HG03342 (cell line): ENCODE measurements at regions not wholly inside any gene's neighbourhood (a gene's known extent, or its start where the extent isn't known, plus 50 kb on each side); places are given as distances from the start of the nearest gene placed in this dataset.

Experiments
- ATAC-seq: cut with Tn5 transposase; IDR thresholded peaks from one replicate; pipeline ENCODE4 v1.9.1; 2021; ENCODE audit warnings: mild to moderate bottlenecking, moderate library complexity; ENCODE audit not compliant: unreplicated experiment

DNA sequence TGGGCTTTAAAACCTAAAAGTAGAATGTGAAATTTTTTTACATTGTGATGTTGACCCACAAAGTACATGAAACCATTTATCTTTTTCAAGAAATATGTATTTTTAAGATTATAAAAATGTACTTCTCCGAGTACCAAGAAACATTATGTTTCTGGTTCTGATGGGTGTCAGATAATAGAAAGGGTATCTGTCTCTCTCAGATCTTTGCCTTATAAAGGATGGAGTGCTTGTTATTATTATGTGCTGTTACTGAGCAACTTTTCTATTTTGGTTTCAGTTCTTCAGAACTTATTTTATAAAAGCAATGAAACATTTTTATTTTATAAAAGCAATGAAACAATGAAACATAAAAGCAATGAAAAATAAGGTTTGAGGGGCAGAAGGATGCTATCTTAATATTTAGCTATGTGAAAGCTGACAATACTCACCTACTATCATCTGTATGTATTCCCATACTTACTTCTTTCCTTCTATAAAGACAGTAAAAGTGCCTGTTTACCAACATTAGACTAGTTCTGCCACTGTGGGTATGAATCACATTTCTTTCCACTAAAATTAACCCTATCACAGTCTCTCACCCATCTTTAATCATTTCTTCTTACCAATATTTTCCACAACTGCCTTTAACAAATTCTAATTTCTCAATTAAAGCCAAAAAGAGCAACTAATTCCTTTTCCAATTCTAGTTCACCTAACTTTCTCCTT lies 540.7 kb upstream of the KCNMB2 start:
- ATAC-seq: no peak

DNA sequence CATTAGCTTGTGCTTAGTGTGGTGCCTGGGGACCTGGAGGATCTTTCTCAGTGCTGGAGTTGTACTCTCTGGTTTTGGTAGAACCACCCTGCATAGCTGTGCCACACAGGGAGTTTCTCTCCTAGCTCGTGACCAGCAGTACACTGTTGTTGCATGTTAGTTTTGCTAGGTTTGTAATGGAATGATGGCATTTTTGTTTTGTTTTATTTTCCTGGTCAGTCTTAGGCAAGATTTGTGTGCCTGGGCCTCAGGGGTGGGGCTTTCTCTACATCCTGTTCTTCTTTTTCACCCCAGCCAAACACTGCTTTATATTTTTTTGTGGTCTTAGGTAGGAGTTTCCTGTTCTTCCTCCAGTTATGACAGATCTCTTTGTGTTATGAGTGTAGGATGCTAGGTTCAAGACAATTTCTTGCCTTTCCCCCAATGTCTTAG lies 534.5 kb upstream of the KCNMB2 start:
- peak; percentile 84 for ATAC-seq

DNA sequence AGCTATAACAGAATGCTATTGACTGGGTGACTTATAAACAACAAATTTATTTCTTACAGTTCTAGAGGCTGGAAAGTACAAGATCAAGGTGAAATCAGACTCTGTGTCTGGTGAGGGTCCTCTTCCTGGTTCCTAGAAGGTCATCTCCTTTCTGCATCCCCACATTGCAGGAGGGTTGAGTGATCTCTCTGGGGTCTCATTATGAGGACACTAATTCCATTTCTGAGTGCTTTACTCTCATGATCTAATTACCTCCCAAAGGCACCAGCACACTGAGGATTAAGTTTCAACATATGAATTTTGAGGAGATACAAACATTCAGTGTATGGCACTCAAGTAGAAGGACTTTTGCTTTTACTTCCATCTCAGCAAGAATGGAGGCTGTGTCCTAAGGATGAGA lies 534.1 kb upstream of the KCNMB2 start:
- ATAC-seq: no peak

DNA sequence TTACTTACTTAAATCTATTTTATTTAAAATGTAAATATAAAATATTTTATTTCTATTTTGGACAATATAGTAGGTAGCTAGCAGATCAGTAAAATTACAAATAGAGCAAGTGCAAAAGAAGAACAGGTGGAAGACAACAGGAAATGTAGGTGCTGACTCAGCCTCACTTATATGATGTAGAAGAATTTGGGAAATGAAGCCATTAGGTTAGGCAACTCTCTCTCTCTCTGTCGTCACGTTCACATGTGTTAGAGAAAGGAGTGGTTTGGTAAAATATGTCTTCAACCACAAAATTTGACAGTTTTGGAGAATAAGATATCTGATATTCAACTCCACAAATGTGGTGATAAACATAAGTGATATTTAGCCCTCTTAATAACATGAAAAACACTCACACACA lies 532.5 kb upstream of the KCNMB2 start:
- no peak for ATAC-seq

DNA sequence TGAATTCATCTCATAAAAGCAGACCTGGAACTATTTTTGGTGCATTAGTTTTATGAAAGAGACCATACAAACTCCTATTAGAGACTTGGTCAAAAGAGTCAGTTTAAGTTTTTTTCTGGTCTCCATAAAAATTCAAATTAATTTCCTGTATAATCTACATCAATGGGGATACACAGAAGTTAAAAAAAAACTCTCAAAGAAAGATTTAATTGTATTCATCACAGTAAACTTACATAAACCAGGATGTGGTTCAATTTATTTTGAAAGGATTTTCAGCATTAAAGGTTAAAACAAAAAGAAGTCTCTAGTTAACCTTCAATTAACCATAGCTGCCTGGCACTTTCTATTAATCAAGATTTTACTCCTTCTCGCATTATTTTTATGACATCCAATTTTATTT lies 530.3 kb upstream of the KCNMB2 start:
- ATAC-seq: no peak

DNA sequence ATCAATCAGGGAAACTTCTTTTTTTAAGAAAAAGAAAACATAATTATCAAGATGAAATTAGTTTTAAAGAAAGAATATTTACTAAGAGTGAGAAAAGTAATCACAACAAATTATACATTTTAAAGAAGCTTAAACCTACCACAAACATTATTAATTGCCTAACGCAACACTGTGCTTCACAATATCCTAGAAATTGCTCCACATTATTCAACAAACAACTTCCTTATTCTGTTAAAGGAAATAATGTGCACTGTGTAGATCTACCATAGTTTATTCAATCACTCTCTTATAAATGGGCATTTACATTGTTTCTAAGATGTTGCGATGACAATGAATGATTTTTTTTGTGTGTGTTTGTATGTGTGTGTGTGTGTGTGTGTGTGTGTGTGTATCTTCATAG lies 525.9 kb upstream of the KCNMB2 start:
- ATAC-seq: no peak

DNA sequence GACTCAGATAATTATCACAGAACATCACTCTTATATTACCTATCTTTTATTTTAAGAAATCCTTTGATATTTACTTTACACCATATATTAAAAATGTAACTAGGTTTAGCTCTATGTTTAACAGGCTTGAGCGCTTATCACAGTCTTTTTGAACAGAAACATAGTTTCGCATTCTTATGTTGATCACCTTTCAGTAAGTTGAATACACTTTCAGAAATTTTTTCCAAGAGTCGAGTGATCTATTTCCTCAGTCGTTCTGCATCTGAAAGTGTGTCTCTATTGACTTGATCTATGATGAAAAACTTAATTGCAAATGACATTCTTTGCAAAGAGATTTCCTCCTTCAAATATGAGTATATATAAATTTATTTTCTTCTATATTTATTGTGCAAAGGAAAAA lies 516.6 kb upstream of the KCNMB2 start:
- ATAC-seq: no peak

DNA sequence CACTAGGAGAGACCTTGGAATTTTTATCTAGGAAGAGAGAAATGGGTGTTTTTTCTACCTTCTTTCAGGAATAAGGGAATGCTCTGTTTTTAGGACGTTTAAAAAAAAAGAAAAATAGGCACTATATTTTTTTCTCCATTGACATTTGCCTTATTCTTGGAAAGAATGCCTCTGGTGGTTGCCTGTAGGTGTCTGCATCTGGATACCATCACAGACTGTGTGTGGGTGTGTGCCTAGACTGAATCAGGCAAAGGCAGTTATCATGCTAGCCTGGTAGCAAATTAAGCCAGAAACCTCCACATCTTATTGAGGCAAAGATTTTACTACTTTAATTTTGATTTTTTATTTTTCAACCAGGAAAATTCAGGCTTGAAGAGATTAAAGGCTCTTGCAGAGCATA lies 513.6 kb upstream of the KCNMB2 start:
- no peak for ATAC-seq

DNA sequence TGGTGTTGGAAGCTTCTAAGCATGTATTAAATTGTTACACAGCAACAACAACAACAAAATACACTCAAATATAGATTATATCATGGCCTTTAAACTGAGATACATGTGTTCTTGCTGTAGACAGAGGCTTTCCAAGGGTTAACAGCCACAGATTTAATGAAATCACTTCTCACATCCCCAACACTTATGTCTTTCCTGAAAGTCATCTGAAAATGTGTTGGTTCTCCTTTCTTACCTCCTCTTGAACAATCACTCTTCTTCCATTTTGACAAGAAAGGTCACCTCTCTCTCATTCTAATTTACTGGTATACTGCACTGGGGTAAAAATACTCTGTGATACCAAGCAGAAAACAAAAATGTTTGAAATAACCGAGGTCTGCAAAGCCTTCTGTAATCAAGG lies 507.3 kb upstream of the KCNMB2 start:
- no peak for ATAC-seq

DNA sequence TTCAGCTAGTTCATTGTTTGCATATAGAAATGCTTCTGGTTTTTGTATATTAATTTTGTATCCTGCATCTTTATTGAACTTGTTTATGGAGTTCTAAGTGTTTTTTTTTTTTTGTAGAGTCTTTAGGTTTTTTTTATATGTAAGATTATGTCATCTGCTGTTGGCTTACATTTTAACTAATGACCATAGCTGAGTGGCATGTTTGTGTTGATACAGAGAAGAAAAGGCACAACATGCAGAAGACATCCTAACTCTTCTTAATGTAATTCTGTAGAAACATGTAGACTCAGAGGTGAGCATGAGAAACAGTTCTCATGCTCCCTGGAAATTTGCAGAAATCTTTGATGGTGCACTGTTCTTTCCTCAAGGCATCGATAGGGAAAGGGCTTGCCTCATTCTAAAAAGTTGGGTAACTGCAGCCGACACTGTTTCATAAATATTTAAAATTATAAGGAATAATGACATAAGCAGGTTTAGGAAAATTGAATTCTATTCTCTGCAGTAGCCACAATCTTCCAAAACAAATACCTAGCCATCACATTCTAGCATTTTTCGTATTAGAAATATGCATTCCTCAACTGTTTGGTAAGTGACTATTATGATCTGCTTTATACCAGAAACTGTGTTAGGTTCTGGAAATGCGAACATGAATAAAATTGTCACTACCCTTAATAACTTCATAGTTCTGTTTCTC lies 499.6 kb upstream of the KCNMB2 start:
- no peak for ATAC-seq

DNA sequence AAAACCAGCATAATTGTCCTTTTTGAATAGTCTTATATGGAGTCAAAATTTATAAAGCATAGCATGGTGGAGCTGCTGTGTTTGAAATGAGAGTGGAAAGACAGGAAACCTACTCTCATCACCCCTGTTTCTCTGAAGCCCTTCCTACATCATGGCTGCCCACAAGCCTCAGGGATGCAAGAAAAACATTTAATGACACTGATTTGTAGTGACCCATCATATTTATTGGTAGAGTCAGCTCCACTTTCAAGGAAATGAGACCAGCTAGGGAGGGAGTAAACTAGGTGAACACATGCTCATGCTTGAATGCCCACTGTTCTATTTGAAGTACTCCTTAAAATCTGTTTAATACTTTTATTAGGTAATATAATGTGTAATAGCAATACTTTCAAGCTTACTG lies 494.3 kb upstream of the KCNMB2 start:
- ATAC-seq: no peak

DNA sequence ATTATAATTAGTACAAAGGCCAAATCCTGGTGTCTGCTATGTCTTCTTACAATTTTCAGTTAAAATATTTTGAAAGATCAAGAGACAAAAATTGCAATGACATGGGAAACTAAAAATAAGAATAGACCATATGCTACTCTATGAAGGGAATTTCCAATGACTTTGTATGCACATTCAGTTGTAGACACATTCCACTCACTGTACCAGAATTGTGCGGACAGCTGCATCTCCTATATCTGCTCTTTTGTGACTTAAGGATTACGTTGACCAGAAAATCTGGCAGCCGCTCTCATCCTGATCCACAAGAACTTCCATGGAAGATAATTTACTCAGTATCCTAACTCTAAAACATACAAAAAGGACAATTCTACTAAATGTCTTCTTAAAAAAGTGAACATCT lies 493.9 kb upstream of the KCNMB2 start:
- no peak for ATAC-seq

DNA sequence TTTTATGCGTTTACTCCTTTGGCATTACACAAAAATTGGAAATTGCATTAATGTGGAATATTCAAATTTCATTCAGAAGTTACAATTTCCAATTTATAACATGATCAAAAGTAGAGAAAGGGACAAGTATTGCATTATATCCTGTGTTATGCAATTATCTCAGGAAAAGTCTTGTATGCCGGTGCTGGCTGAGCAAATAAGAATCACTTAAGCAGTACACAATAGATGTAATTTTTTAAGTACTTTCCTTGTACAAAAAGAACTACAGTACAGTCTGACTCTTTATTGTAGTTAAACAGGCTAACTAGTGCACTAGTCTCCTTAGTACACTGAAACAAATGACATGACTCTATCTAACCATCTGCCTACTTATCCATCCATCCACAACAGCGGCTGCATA lies 493.2 kb upstream of the KCNMB2 start:
- ATAC-seq: no peak

DNA sequence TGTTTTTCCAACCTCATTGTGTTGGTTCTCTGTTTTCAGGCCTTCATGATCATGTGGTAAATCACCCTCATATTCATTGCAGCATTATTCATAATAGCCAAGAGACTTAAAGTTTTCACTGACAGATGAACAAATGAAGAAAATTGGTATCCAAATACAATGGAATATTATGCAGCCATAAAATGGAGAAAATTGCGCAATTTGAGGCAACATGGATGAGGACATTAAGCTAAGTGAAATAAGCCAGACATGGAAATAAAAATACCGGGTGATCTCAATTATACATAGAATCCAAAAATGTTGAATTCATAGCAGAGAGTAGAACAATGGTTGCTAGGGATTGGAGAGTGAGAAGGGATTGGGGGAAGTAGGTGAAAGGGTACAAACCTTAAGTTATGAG lies 491.9 kb upstream of the KCNMB2 start:
- ATAC-seq: no peak

DNA sequence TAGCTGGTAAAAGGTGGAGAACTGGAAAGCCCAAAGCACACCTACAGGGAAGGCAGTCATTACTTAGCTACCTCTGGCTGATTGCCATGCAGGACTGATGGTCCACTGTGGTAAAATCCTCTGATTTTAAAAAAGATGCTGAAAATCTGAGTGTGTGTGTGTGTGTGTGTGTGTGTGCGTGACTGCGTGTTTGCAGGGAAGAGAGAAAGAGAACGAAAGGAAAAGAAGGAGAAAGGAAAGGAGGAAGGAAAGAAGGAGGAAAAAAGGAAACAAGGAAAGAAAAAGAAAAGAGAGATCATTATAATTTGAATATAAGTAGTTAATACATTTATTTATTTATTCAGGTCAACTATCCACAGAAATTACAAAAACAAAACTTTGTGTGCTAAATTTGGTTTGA lies 488.7 kb upstream of the KCNMB2 start:
- ATAC-seq: no peak

DNA sequence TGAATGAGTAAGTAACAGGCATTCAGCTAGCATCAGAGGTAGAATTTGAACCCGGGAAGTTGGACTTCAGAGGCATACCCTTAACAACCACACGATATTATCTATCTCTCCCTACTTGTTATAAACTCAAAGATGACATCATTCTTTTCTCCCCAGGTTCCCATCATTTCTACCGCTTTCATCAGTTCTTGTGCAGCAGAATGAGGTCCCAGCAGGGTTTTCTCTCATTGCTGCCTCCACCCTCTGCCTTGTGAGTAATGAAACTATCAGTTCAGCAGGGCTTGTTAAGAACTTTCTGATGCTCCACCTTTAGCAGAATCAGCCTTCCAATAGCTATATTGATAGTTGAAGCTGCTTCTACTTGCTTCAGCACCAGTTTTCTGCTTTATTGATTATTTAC lies 487.5 kb upstream of the KCNMB2 start:
- ATAC-seq: no peak

DNA sequence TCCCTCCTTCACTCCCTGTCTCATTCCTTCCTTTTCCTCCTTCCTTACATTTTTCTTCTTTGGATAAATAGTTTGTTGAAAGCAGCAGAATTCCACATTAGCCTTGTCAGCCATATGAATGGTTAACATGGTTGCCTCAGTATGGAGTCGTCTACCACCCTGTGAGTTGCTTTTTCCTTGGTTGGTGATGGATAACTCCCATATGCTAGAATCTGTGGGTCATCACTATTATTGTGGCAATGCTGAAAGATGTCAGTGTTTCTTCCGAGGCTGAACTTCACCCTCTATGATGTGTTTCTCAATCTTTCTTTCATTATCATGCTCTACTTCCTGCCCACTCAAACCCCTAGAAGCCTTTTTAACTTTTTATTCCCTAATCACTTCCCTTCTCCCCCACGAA lies 481.8 kb upstream of the KCNMB2 start:
- no peak for ATAC-seq

DNA sequence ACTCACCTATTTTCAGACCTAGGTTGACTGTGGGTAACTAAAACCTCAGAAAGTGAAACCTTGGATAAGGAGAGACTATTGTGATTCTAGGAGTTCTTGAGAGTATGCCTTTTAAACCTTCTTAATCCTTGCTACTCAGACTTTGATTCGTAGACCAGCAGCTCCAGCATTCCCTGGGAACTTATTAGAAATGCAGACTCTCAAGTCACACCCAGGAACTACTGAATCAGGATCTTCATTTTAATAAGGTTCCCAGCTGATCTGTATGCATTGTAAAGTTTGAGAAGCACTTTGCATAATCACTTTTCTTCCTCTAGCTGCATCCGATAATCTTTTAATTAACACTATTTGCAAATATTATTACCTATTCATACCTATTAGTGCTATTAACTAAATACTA lies 480.3 kb upstream of the KCNMB2 start:
- no peak for ATAC-seq

DNA sequence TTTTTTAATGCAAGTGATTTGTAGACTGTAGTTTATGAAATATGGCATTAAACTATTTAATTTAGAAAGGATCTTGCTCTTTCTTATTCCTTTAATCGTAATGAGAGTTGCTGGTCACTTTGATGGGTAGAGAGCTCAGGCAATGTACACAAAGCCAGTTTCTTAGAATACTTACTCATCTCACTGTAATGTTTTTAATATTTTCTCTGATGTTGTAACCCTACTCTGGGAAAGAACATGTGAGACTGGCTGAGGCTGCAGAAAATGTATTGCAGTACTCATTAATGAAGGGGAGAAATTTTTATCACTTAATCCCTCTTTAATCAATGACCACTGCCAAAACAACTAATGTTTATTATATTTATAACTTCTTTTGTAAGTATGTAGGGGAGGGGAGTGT lies 479.4 kb upstream of the KCNMB2 start:
- no peak for ATAC-seq

DNA sequence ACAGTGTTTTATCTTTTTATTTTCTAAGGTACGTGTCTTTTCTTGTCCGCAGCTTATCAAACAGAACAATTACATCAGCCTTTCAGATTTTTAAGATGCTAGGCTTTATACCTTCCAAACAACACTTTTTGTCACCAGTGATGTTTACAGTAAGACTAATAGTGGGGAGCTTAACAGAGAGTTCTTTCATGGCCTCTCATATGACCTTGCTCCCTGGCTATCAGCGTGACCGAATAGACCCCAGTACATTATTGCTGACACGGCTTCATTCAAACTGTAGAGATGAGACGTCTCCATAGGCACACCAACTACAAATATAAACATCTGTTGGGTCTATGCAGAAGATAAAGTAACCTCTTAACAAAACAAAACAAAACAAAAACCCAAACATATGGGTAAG lies 477.6 kb upstream of the KCNMB2 start:
- no peak for ATAC-seq

DNA sequence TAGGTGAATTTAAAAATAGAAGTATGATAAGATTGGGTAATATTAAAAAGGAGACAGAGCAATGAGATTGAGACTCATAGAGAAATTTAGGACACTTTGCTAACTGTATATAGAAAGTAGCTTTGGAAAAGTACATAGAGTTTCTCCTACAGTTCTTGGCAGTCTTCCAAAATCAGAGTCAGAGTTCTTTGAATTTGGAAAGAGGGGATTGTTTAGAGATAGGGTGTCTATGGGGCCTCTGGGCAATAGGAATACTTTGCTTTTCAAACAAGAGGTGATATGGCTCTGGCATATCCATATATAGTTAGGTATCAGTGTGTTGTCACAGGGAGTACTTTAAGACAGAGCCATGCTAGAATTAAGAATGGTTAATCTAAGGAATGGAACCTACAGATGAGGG lies 477.1 kb upstream of the KCNMB2 start:
- no peak for ATAC-seq

DNA sequence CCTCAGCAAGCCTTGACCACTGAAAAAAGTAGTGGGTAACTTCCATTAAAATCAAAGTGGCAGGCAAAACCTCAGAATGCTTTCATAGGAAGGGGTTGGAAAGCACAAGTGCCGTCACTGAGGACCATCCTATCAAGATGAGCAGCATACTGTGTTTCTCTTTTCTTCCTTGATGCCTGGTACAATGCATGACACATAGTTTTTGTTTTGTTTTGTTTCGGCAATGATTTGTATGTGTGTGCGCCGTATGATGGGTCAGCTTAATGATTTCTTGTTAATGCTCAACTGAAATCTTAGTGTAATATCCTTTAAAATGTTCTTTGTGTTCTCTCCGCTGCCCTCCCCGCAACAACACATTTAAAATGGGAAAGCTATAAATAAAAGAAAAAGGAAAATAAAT lies 476.4 kb upstream of the KCNMB2 start:
- no peak for ATAC-seq

DNA sequence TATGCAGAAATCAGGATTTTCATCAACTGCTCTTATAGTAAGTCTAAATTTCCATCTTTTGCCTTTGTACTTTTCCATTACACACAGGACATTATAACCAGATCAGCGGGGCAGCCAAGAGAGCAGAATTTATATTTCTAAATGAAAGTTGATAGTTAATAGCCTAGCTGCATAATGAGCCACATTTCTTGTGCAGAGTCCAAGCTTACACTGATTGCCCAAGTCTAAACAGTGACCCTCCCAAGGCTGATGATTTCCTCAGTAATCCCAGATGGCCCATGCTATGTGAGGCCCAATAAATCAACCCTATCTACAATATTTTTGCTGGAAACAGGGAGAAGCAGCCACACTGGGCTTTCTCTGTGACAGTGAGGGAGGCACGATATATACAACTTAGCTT lies 475.8 kb upstream of the KCNMB2 start:
- ATAC-seq: no peak
